ENCODE measurements at regions not wholly inside any gene's neighbourhood (a gene's known extent, or its start where the extent isn't known, plus 50 kb on each side); places are given as distances from the start of the nearest gene placed in this dataset.

DNA sequence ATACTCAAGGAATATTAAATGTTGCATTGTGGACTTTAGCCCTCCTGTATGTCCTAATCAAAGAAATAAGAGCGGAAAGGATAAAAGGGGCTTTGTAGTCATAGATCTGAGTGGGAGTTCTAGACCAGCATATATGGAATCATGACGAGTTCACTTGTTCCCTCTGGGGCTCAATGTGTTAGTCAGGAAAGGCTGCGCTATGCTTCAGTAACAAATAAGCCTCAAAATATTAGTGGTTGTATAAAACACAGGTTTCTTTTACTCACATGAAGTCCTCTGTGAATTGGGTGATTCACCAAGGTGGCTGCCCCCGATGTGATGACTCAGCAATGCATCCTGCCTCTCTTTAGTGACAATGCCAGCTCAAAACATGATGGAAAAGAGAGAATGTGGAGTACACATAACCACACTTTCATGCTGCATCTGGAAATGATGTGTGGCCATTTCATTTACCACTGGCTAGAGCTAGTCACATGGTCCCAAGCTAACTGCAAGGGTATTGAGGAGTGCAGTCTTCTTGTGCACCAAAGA lies 63.3 kb upstream of the IRX5 start:
- Histone ChIP-seq H3K9me3 (no peaks in the 10 kb centered on the region), H3K4me3 (no peak overlapping the region), H3K27ac (no peak overlapping the region), H3K36me3 (no peaks in the 10 kb centered on the region), H3K4me1 (ENCODE audit: control insufficient read depth in 1 of 2, low read depth in 2 of 2) (no peaks in the 10 kb centered on the region), H3K27me3 (replicated peaks; ENCODE audit: insufficient read depth) (no peaks in the 10 kb centered on the region)
- TF ChIP-seq, protein P1, sequence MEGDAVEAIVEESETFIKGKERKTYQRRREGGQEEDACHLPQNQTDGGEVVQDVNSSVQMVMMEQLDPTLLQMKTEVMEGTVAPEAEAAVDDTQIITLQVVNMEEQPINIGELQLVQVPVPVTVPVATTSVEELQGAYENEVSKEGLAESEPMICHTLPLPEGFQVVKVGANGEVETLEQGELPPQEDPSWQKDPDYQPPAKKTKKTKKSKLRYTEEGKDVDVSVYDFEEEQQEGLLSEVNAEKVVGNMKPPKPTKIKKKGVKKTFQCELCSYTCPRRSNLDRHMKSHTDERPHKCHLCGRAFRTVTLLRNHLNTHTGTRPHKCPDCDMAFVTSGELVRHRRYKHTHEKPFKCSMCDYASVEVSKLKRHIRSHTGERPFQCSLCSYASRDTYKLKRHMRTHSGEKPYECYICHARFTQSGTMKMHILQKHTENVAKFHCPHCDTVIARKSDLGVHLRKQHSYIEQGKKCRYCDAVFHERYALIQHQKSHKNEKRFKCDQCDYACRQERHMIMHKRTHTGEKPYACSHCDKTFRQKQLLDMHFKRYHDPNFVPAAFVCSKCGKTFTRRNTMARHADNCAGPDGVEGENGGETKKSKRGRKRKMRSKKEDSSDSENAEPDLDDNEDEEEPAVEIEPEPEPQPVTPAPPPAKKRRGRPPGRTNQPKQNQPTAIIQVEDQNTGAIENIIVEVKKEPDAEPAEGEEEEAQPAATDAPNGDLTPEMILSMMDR (IDR thresholded peaks at IDR 0.05), result no peak
- ATAC-seq (ENCODE audit: insufficient number of reproducible peaks, low FRiP score, low read depth) (no peak), DNase-seq (ENCODE audit: low spot score) (no peak)

GRCh38 chr16:54862529-54862928 lies 68.1 kb upstream of the IRX5 start:
- ATAC-seq (ENCODE audit: insufficient number of reproducible peaks, low FRiP score, low read depth), result no peak
- TF ChIP-seq, protein P1 (IDR thresholded peaks at IDR 0.05), result no peak
- H3K36me3 ChIP-seq, result no peaks in the 10 kb centered on the region

DNA sequence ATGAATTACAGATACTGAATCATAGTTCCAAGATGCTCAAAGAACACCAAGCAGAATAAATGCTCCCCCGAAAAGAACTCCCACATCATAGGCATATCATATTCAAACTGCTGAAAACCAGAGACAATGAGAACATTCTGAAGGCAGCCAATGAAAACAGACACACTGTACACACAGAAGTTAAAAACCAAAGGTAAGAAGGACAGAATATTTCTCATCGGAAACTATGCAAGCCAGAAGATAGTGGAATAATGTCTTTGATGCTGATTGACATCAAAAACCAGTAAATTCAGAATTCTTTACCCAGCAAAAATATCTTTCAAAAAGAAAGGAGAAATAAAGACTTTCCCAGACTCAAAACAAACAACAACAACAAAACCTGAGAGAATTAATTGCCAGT lies 73.8 kb upstream of the IRX5 start:
- H3K27me3 ChIP-seq (replicated peaks; ENCODE audit: insufficient read depth), result no peaks in the 10 kb centered on the region
- no peaks in the 10 kb centered on the region for H3K36me3 ChIP-seq
- H3K4me3 ChIP-seq, result no peak overlapping the region
- ATAC-seq (ENCODE audit: insufficient number of reproducible peaks, low FRiP score, low read depth) (no peak), DNase-seq (ENCODE audit: low spot score) (no peak)
- H3K9me3 ChIP-seq, result no peaks in the 10 kb centered on the region
- H3K27ac ChIP-seq, result no peak overlapping the region
- TF ChIP-seq, protein P1 (IDR thresholded peaks at IDR 0.05), result no peak
- no peaks in the 10 kb centered on the region for H3K4me1 ChIP-seq (ENCODE audit: control insufficient read depth in 1 of 2, low read depth in 2 of 2)

More at GRCh38 chr16:54862529-54862928, 68.1 kb upstream of the IRX5 start:
- Histone ChIP-seq H3K27ac (no peak overlapping the region), H3K27me3 (replicated peaks; ENCODE audit: insufficient read depth) (no peaks in the 10 kb centered on the region), H3K4me1 (ENCODE audit: control insufficient read depth in 1 of 2, low read depth in 2 of 2) (no peaks in the 10 kb centered on the region), H3K9me3 (no peaks in the 10 kb centered on the region), H3K4me3 (no peak overlapping the region)
- no peak for DNase-seq (ENCODE audit: low spot score)

DNA sequence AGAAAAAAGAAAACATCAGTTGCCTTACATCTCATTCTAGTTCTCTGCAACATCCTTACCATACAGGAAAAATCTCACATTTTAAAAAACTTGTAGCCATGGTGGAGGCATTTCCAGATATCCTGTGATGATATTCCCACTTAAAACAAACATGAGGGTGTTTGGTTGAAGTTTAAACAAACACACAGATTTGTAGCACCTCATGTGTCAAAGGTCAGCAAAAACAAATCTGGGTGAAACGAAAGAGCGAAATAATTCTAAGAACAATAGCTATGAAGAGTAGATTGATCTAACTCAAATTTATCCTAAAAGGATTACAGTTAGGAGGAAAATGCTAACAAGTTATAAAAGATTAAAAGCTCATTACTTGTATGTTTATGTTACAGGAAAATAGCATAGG lies 83.1 kb upstream of the IRX5 start:
- Histone ChIP-seq H3K4me3 (no peak overlapping the region), H3K4me1 (ENCODE audit: control insufficient read depth in 1 of 2, low read depth in 2 of 2) (peaks cover 8 to 9% of the 10 kb centered on the region in 2 donors), H3K27me3 (replicated peaks; ENCODE audit: insufficient read depth) (no peaks in the 10 kb centered on the region), H3K9me3 (peaks cover 7% of the 10 kb centered on the region), H3K36me3 (no peaks in the 10 kb centered on the region), H3K27ac (no peak overlapping the region)
- ATAC-seq (ENCODE audit: insufficient number of reproducible peaks, low FRiP score, low read depth) (no peak), DNase-seq (ENCODE audit: low spot score) (no peak)
- TF ChIP-seq, protein P1 (IDR thresholded peaks at IDR 0.05), result no peak

DNA sequence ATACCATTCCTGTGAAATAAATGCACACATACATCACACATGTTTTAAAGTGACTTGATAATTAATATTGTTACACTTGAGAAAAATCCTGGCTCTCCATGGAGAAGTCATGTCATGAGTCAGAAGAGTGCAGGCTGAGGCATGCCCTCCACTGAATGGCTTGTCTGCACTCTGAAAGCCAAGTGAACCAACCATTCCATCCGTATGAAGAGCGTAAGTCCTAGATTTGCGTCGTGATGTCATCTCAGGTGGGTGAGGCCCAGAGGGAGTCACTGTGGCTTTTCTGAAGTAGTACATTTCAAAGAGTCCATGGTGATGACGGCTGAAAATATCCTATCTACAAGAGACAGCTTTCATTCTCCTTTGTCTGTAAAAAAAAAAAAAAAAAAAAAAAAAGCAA lies 83.5 kb upstream of the IRX5 start:
- Histone ChIP-seq H3K27me3 (replicated peaks; ENCODE audit: insufficient read depth) (no peaks in the 10 kb centered on the region), H3K9me3 (peaks cover 7% of the 10 kb centered on the region), H3K36me3 (no peaks in the 10 kb centered on the region), H3K27ac (no peak overlapping the region), H3K4me1 (ENCODE audit: control insufficient read depth in 1 of 2, low read depth in 2 of 2) (peaks cover 8 to 9% of the 10 kb centered on the region in 2 donors), H3K4me3 (no peak overlapping the region)
- ATAC-seq (ENCODE audit: insufficient number of reproducible peaks, low FRiP score, low read depth), result no peak
- no peak for DNase-seq (ENCODE audit: low spot score)
- TF ChIP-seq, protein P1 (IDR thresholded peaks at IDR 0.05), result no peak

Measured in thoracic aorta (tissue), 2 donors.